Heart left ventricle (tissue), 13 donors: ENCODE measurements at regions not wholly inside any gene's neighbourhood (a gene's known extent, or its start where the extent isn't known, plus 50 kb on each side); places are given as distances from the start of the nearest gene placed in this dataset.

Experiments
- POLR2A ChIP-seq, 2 donors: fragments of 450-650 bp; IDR thresholded peaks; one replicate each; pipeline ENCODE4 v1.6.1; 2017; ENCODE audit warnings: antibody characterized with exemption in 2 of 2, mild to moderate bottlenecking in 2 of 2, moderate library complexity in 2 of 2
- TF ChIP-seq, protein P1 (sequence below), 12 donors: fragments of 200-600 bp; sonication (generic) in 4 of 12; IDR thresholded peaks; one replicate each; pipeline versions ENCODE4 v1.5.0 to v1.8.0; 2018 to 2022; ENCODE audit warnings: antibody characterized with exemption in 12 of 12, mild to moderate bottlenecking in 5 of 12
- donor health status: ischemic (EF 13 %, LVEDD 7.1; RV severe dilation, severe dysfunction).
- donor health status: DM: no; HTN: yes; CAD: no.
- donor health status: DM: no; HTN: no; CAD: no.
- donor health status: ischemic (EF 25% LVEDD 6.9; RV normal size, moderate dysfunction).
- donor health status: ischemic (EF 25% LVEDD 5.7; RV mildly dilated, moderate dysfunction).
- donor health status: ischemic (EF 35%, LVEDD 5.7; RV mildly dilated, moderate dysfunction).
- donor health status: nonischemic (EF 11% LVEDD 7.7; RV severe dilation, severe dysfunction).
- donor health status: DM: yes; HTN: yes; CAD: no.
- donor health status: PGD.
- donor health status: ischemic (EF 29% LVEDD 5.4; RV normal size, mild dysfunction).
- donor health status: nonischemic (EF 23%, LVEDD 6.1; RV moderate dilation, normal function).

GRCh38 chr2:15780912-15781574, 159.3 kb upstream of the MYCN start:
- TF ChIP-seq, protein P1, sequence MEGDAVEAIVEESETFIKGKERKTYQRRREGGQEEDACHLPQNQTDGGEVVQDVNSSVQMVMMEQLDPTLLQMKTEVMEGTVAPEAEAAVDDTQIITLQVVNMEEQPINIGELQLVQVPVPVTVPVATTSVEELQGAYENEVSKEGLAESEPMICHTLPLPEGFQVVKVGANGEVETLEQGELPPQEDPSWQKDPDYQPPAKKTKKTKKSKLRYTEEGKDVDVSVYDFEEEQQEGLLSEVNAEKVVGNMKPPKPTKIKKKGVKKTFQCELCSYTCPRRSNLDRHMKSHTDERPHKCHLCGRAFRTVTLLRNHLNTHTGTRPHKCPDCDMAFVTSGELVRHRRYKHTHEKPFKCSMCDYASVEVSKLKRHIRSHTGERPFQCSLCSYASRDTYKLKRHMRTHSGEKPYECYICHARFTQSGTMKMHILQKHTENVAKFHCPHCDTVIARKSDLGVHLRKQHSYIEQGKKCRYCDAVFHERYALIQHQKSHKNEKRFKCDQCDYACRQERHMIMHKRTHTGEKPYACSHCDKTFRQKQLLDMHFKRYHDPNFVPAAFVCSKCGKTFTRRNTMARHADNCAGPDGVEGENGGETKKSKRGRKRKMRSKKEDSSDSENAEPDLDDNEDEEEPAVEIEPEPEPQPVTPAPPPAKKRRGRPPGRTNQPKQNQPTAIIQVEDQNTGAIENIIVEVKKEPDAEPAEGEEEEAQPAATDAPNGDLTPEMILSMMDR (IDR thresholded peaks at IDR 0.05): no peak
- TF ChIP-seq POLR2A (IDR thresholded peaks at IDR 0.05): no peak
